DND-41 (cell line): ENCODE measurements at regions not wholly inside any gene's neighbourhood (a gene's known extent, or its start where the extent isn't known, plus 50 kb on each side); places are given as distances from the start of the nearest gene placed in this dataset.
"Not testable (repeated sequence)": the region's sequence is repeated elsewhere in the genome, so short reads cannot be mapped to it uniquely, and the experiment has no call there.

Experiments
- ATAC-seq: fragments of 200-7000 bp; cut with Tn5 transposase; 3 replicates; pipeline ENCODE4 v1.9.1; 2021; ENCODE audit warnings: low read depth; ENCODE audit not compliant: insufficient read depth
- DNase-seq: peaks from one replicate; pipeline ENCODE4 v3.0.0-alpha.2; 2020
- H2AFZ ChIP-seq: 2 replicates; pipeline ENCODE4 v1.6.0; 2012; ENCODE audit warnings: low read depth, low read length
- H3K27ac ChIP-seq: 2 replicates; pipeline ENCODE4 v1.5.1; 2012; ENCODE audit warnings: low read length, inconsistent platforms
- H3K27me3 ChIP-seq: fragments of 200-600 bp; sonication (generic); 2 replicates; pipeline ENCODE4 v1.6.0; 2012; ENCODE audit warnings: low read length, mild to moderate bottlenecking, inconsistent platforms; ENCODE audit not compliant: insufficient read depth, poor library complexity
- H3K36me3 ChIP-seq: 2 replicates; pipeline ENCODE4 v1.5.1; 2012; ENCODE audit warnings: low read length, inconsistent platforms; ENCODE audit not compliant: insufficient read depth
- H3K4me1 ChIP-seq: 2 replicates; pipeline ENCODE4 v1.5.1; 2012; ENCODE audit warnings: mild to moderate bottlenecking, low read length; ENCODE audit not compliant: insufficient read depth
- H3K4me2 ChIP-seq: 2 replicates; pipeline ENCODE4 v1.6.0; 2012; ENCODE audit warnings: mild to moderate bottlenecking, moderate library complexity, low read length, inconsistent platforms; ENCODE audit not compliant: insufficient read depth
- H3K4me3 ChIP-seq, 2 experiments: fragments of 200-600 bp in 1 of 2; shearing (Covaris generic) in 1 of 2; 2 replicates each; pipeline ENCODE4 v1.5.1; 2012 to 2016; ENCODE audit warnings: inconsistent platforms in 2 of 2, low read length in 2 of 2, mild to moderate bottlenecking in 2 of 2, low read depth in 1 of 2, moderate library complexity in 1 of 2
- H3K79me2 ChIP-seq: 2 replicates; pipeline ENCODE4 v1.6.0; 2012; ENCODE audit warnings: low read length, inconsistent platforms; ENCODE audit not compliant: insufficient read depth
- H3K9ac ChIP-seq: 2 replicates; pipeline ENCODE4 v1.6.0; 2012; ENCODE audit warnings: low read depth, mild to moderate bottlenecking, inconsistent platforms, low read length, moderate library complexity
- H3K9me3 ChIP-seq: 2 replicates; pipeline ENCODE4 v1.5.1; 2012; ENCODE audit warnings: low read length, moderate library complexity, mild to moderate bottlenecking, inconsistent platforms; ENCODE audit not compliant: insufficient read depth, severe bottlenecking
- H4K20me1 ChIP-seq: 2 replicates; pipeline ENCODE4 v1.6.0; 2012; ENCODE audit warnings: low read length; ENCODE audit not compliant: insufficient read depth
- EZH2 ChIP-seq: IDR thresholded peaks from 3 replicates; pipeline ENCODE4 v1.6.1; 2012; ENCODE audit warnings: borderline replicate concordance, low read depth, mild to moderate bottlenecking, moderate library complexity, low read length, inconsistent platforms; ENCODE audit not compliant: severe bottlenecking
- TF ChIP-seq, protein P1 (sequence below): IDR thresholded peaks from 2 replicates; pipeline ENCODE4 v1.5.1; 2012; ENCODE audit warnings: borderline replicate concordance, low read length, moderate library complexity, mild to moderate bottlenecking; ENCODE audit not compliant: poor library complexity, severe bottlenecking; ENCODE audit errors: extremely low read depth

DNA sequence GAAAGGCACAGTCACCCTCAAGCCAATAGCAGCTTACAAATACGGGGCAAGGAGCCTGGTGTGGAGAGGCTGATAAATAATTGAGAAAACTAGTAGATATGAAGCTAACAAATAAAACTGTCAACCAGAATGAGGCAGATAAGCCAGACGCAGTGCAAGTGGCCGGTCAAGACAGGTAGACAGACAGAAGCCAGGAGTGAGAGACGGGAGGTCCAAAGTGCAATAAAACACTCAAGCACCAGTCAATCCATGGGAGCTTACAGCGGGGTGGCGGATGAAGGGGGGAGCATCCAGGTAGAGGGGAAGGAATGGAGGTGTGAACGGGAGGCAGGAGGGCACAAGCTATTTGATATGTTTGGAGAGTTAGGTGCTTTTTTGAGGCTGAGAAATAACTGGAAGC, 193.1 kb downstream of the FOXD4L6 start:
- H2AFZ ChIP-seq: no peak overlapping the region
- TF ChIP-seq, protein P1, sequence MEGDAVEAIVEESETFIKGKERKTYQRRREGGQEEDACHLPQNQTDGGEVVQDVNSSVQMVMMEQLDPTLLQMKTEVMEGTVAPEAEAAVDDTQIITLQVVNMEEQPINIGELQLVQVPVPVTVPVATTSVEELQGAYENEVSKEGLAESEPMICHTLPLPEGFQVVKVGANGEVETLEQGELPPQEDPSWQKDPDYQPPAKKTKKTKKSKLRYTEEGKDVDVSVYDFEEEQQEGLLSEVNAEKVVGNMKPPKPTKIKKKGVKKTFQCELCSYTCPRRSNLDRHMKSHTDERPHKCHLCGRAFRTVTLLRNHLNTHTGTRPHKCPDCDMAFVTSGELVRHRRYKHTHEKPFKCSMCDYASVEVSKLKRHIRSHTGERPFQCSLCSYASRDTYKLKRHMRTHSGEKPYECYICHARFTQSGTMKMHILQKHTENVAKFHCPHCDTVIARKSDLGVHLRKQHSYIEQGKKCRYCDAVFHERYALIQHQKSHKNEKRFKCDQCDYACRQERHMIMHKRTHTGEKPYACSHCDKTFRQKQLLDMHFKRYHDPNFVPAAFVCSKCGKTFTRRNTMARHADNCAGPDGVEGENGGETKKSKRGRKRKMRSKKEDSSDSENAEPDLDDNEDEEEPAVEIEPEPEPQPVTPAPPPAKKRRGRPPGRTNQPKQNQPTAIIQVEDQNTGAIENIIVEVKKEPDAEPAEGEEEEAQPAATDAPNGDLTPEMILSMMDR: no peak
- no peak for TF ChIP-seq EZH2
- no peaks in the 10 kb centered on the region for H3K36me3 ChIP-seq
- H3K27me3 ChIP-seq: no peaks in the 10 kb centered on the region
- no peaks in the 10 kb centered on the region for H4K20me1 ChIP-seq
- H3K4me1 ChIP-seq: no peaks in the 10 kb centered on the region
- no peak overlapping the region for H3K9ac ChIP-seq
- H3K4me3 ChIP-seq: no peak overlapping the region
- H3K27ac ChIP-seq: no peak overlapping the region
- no peak for ATAC-seq
- no peaks in the 10 kb centered on the region for H3K79me2 ChIP-seq
- no peak for DNase-seq
- no peaks in the 10 kb centered on the region for H3K9me3 ChIP-seq
- no peak overlapping the region for H3K4me2 ChIP-seq

DNA sequence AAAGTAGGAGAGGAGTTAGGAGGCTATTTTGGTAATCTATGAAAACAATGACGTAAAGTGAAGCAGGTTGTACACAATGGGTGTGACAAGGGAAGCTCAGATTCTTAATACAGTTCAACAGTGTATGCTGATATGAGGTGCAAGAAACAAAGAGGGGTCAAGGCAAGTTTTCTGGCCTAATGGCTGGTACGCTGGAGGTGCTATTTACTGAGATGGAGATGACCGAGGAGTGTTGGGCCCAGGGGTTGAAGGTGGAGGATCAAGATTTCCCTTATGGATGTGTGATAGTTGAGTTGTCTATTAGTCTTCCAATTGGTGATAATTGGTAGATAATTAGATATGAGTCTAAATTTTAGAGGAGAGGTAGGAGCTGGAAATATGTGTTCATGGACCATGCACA, 194.0 kb downstream of the FOXD4L6 start:
- not testable (repeated sequence) for H3K27ac ChIP-seq, H2AFZ ChIP-seq, H3K9ac ChIP-seq, H3K4me2 ChIP-seq, H3K27me3 ChIP-seq, H4K20me1 ChIP-seq, H3K9me3 ChIP-seq, H3K79me2 ChIP-seq, H3K4me1 ChIP-seq, H3K4me3 ChIP-seq, DNase-seq, H3K36me3 ChIP-seq, ATAC-seq

DNA sequence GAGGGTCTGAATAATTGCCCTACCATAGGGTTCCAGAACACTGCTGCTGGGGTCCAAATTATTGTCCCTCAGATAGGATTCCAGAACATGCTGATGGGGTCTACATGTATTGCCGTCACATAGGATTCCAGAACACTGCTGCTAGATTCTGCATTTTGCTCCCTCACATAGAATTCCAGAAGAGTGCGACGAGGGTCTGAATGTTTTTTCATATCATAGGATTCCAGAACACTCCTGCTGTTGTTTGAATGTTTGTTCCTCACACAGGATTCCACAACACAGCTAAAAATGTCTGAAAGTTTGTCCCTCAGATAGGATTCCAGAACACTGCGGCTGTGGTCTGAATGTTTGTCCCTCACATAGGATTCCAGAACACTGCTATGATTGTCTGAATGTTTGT, 198.1 kb downstream of the FOXD4L6 start:
- not testable (repeated sequence) for DNase-seq, H3K27ac ChIP-seq, H3K27me3 ChIP-seq, H3K9ac ChIP-seq, H3K4me1 ChIP-seq, H3K4me3 ChIP-seq, H4K20me1 ChIP-seq, H3K79me2 ChIP-seq, H3K9me3 ChIP-seq, H3K36me3 ChIP-seq, H2AFZ ChIP-seq, H3K4me2 ChIP-seq, ATAC-seq

DNA sequence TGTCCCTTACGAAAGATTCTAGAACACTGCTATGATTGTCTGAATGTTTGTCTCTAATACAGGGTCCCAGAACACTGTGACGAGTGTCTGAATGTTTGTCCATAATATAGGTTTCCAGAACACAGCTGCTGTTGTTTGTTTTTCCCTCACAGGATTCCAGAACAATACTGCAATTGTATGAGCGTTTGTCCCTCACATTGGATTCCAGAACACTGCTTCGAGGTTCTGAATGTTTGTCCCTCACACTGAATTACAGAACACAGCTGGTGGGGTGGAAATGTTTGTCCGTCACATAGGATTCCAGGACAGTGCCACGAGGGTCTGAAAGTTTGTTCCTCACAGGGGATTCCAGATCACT, 199.0 kb downstream of the FOXD4L6 start:
- H2AFZ ChIP-seq, ATAC-seq, H3K27ac ChIP-seq, H3K27me3 ChIP-seq, H3K4me1 ChIP-seq, H3K79me2 ChIP-seq, H3K9ac ChIP-seq, DNase-seq, H3K36me3 ChIP-seq, H3K4me2 ChIP-seq, H3K9me3 ChIP-seq, H4K20me1 ChIP-seq, H3K4me3 ChIP-seq: not testable (repeated sequence)

DNA sequence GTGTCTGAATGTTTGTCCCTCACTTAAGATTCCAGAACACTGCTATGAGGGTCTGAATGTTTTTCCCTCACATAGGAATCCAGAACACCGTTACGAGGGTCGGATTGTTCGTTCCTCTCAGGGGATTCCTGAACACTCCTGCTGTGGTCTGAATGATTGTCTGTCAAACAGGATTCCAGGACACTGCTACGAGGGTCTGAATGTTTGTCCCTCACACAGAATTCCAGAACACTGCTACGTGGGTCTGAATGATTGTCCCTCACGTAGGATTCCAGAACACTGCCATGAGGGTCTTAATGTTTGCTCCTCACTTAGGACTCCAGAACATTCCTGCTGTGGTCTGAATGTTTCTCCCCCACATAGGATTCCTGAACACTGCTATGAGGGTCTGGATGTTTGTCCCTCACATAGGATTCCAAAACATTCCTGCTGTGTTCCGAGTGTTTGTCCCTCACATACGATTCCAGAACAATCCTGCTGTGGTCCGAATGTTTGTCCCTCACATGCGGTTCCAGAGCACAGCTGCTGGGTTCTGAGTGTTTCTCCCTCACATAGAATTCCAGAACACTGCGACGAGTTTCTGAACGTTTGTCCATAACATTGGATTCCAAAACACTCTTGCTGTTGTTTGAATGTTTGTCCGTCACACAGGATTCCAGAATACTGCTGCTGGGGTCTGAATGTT, 199.5 kb downstream of the FOXD4L6 start:
- H3K4me1 ChIP-seq: no peaks in the 10 kb centered on the region
- no peak overlapping the region for H3K9ac ChIP-seq
- ATAC-seq (no peak), DNase-seq (no peak)
- H3K27me3 ChIP-seq: no peaks in the 10 kb centered on the region
- no peak overlapping the region for H3K27ac ChIP-seq
- H3K79me2 ChIP-seq: no peaks in the 10 kb centered on the region
- no peak overlapping the region for H3K4me2 ChIP-seq
- no peak for TF ChIP-seq EZH2
- TF ChIP-seq, protein P1: no peak
- H3K9me3 ChIP-seq: no peaks in the 10 kb centered on the region
- no peak overlapping the region for H2AFZ ChIP-seq
- H4K20me1 ChIP-seq: no peaks in the 10 kb centered on the region
- H3K36me3 ChIP-seq: no peaks in the 10 kb centered on the region
- H3K4me3 ChIP-seq: no peak overlapping the region
